ENCODE measurements at regions not wholly inside any gene's neighbourhood (a gene's known extent, or its start where the extent isn't known, plus 50 kb on each side); places are given as distances from the start of the nearest gene placed in this dataset.

- no peak overlapping the region for H3K27ac ChIP-seq (ENCODE audit: control insufficient read depth, insufficient read depth, low read length)
- no peaks in the 10 kb centered on the region for H3K4me1 ChIP-seq (ENCODE audit: control insufficient read depth, extremely low read depth, insufficient read depth, low read length)
- H4K20me1 ChIP-seq (ENCODE audit: control insufficient read depth, extremely low read depth, insufficient read depth, low read length): no peaks in the 10 kb centered on the region
- dilution Hi-C loops (cut with MboI; ENCODE audit: extremely low pct_ligation_motif_present, low sequenced_read_pairs): no loop called here
- no peaks in the 10 kb centered on the region for H3K9me3 ChIP-seq (ENCODE audit: control insufficient read depth, low read depth, low read length)
- no peaks in the 10 kb centered on the region for H3K9me1 ChIP-seq (ENCODE audit: control insufficient read depth, extremely low read depth, insufficient read depth, low read length)
- no peak overlapping the region for H2AFZ ChIP-seq (ENCODE audit: control insufficient read depth, low read length)
- no peak overlapping the region for H3K4me2 ChIP-seq (ENCODE audit: control insufficient read depth, extremely low read depth, insufficient read depth, low read depth, low read length)
- no peaks in the 10 kb centered on the region for H3K79me2 ChIP-seq (ENCODE audit: control insufficient read depth, insufficient read depth, low read length)
- H3K4me3 ChIP-seq (ENCODE audit: control insufficient read depth in 2 of 3, extremely low read depth in 1 of 3, insufficient read depth in 2 of 3, low read depth in 1 of 3, low read length in 3 of 3): no peak overlapping the region
- H3K36me3 ChIP-seq (ENCODE audit: control insufficient read depth in 2 of 2, extremely low read depth in 1 of 2, insufficient read depth in 2 of 2, low read length in 2 of 2): no peaks in the 10 kb centered on the region
- FAIRE-seq (no peak), DNase-seq (ENCODE audit: low read depth, low spot score) (no peak)
- no peaks in the 10 kb centered on the region for H3K27me3 ChIP-seq (ENCODE audit: control insufficient read depth, extremely low read depth, insufficient read depth, low read length)
- H3K9ac ChIP-seq (ENCODE audit: control insufficient read depth, extremely low read depth, insufficient read depth, low read length): no peak overlapping the region
- TF ChIP-seq EZH2 (IDR thresholded peaks at IDR 0.05; ENCODE audit: low read length): no peak
- TF ChIP-seq CTCF (optimal IDR thresholded peaks at IDR 0.05 in 1 of 3, IDR thresholded peaks at IDR 0.05 in 1 of 3, conservative IDR thresholded peaks at IDR 0.05 in 1 of 3; ENCODE audit: extremely low read depth in 1 of 3, insufficient read depth in 2 of 3, low read length in 3 of 3): no peak
Measured at GRCh38 chr9:25017779-25018178, 472.1 kb upstream of the IZUMO3 start.

DNA sequence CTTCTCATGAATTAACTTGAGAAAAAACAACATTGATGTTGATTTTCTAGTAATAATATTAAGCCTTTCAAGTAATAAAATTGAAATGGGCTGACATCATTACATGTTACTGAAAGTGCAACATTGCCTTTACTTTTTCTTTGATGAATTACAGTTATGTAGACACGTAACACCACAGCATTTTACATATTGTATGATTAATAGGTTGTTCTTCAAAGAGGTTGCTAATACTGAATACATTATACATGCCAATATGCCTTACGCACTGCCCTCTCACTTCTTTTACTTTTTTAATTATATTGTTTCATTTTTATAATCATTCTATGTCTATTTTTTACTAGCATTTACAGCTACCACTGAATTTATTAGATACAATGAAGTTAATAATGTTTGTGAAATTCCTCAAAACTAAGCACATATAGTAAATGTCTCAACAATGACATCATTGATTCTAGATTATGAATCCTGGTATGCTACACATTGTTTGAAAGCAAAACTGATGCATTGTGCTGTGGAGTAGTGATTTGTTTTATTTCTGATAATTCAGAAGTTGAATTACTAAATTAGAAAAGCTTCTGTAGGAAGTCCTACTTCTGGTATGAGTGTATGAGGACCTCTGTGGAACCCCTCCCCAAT, 464.4 kb upstream of the IZUMO3 start:
- dilution Hi-C loops (cut with MboI; ENCODE audit: extremely low pct_ligation_motif_present, low sequenced_read_pairs): no loop called here
- Histone ChIP-seq H3K79me2 (ENCODE audit: control insufficient read depth, insufficient read depth, low read length) (no peaks in the 10 kb centered on the region), H4K20me1 (ENCODE audit: control insufficient read depth, extremely low read depth, insufficient read depth, low read length) (no peaks in the 10 kb centered on the region), H3K9me3 (ENCODE audit: control insufficient read depth, low read depth, low read length) (no peaks in the 10 kb centered on the region), H3K36me3 (ENCODE audit: control insufficient read depth in 2 of 2, extremely low read depth in 1 of 2, insufficient read depth in 2 of 2, low read length in 2 of 2) (no peaks in the 10 kb centered on the region), H3K9ac (ENCODE audit: control insufficient read depth, extremely low read depth, insufficient read depth, low read length) (no peak overlapping the region), H3K4me1 (ENCODE audit: control insufficient read depth, extremely low read depth, insufficient read depth, low read length) (no peaks in the 10 kb centered on the region), H3K27ac (ENCODE audit: control insufficient read depth, insufficient read depth, low read length) (no peak overlapping the region), H3K4me3 (ENCODE audit: control insufficient read depth in 2 of 3, extremely low read depth in 1 of 3, insufficient read depth in 2 of 3, low read depth in 1 of 3, low read length in 3 of 3) (no peak overlapping the region), H3K27me3 (ENCODE audit: control insufficient read depth, extremely low read depth, insufficient read depth, low read length) (no peaks in the 10 kb centered on the region), H2AFZ (ENCODE audit: control insufficient read depth, low read length) (no peak overlapping the region), H3K9me1 (ENCODE audit: control insufficient read depth, extremely low read depth, insufficient read depth, low read length) (no peaks in the 10 kb centered on the region), H3K4me2 (ENCODE audit: control insufficient read depth, extremely low read depth, insufficient read depth, low read depth, low read length) (no peak overlapping the region)
- FAIRE-seq (no peak), DNase-seq (ENCODE audit: low read depth, low spot score) (no peak)
- TF ChIP-seq CTCF (optimal IDR thresholded peaks at IDR 0.05 in 1 of 3, IDR thresholded peaks at IDR 0.05 in 1 of 3, conservative IDR thresholded peaks at IDR 0.05 in 1 of 3; ENCODE audit: extremely low read depth in 1 of 3, insufficient read depth in 2 of 3, low read length in 3 of 3) (no peak), EZH2 (IDR thresholded peaks at IDR 0.05; ENCODE audit: low read length) (no peak)
